KMS-11 (cell line): ENCODE measurements at regions not wholly inside any gene's neighbourhood (a gene's known extent, or its start where the extent isn't known, plus 50 kb on each side); places are given as distances from the start of the nearest gene placed in this dataset.

Experiments used
- H2AFZ ChIP-seq: fragments of 200-600 bp; sonication (generic); 2 replicates; pipeline ENCODE4 v1.6.1; 2016; ENCODE audit warnings: antibody characterized with exemption, mixed run types, low read depth
- H3K27ac ChIP-seq: fragments of 200-600 bp; sonication (generic); 2 replicates; pipeline ENCODE4 v1.6.1; 2016; ENCODE audit warnings: mild to moderate bottlenecking, mixed run types
- H3K27me3 ChIP-seq: fragments of 200-600 bp; sonication (generic); 2 replicates; pipeline ENCODE4 v1.6.1; 2017; ENCODE audit warnings: mild to moderate bottlenecking, low read depth, mixed run types, moderate library complexity; ENCODE audit not compliant: insufficient read depth
- H3K36me3 ChIP-seq: fragments of 200-600 bp; sonication (generic); 2 replicates; pipeline ENCODE4 v1.6.1; 2017; ENCODE audit warnings: mild to moderate bottlenecking, mixed run types; ENCODE audit not compliant: insufficient read depth
- H3K4me1 ChIP-seq: fragments of 200-600 bp; sonication (generic); 2 replicates; pipeline ENCODE4 v1.6.1; 2016; ENCODE audit warnings: mild to moderate bottlenecking, low read depth, mixed run types; ENCODE audit not compliant: poor library complexity, severe bottlenecking
- H3K4me2 ChIP-seq: fragments of 200-600 bp; sonication (generic); 2 replicates; pipeline ENCODE4 v1.7.0; 2016; ENCODE audit warnings: mild to moderate bottlenecking, mixed run types
- H3K4me3 ChIP-seq: fragments of 200-600 bp; sonication (generic); IDR thresholded peaks from 2 replicates; pipeline ENCODE4 v1.6.1; 2017; ENCODE audit warnings: low read depth, low read length, mixed read lengths; ENCODE audit not compliant: insufficient read depth
- H3K79me2 ChIP-seq: fragments of 200-600 bp; sonication (generic); 2 replicates; pipeline ENCODE4 v1.6.1; 2016; ENCODE audit warnings: low read depth, mixed run types; ENCODE audit not compliant: insufficient read depth
- H3K9ac ChIP-seq: fragments of 200-600 bp; sonication (generic); 2 replicates; pipeline ENCODE4 v1.6.1; 2016; ENCODE audit warnings: mild to moderate bottlenecking, mixed run types
- H4K20me1 ChIP-seq: fragments of 200-600 bp; sonication (generic); 2 replicates; pipeline ENCODE4 v1.6.1; 2016; ENCODE audit warnings: mild to moderate bottlenecking, mixed run types; ENCODE audit not compliant: insufficient read depth
- TF ChIP-seq, protein P1 (sequence below): fragments of 200-600 bp; sonication (generic); conservative IDR thresholded peaks from 2 replicates; pipeline ENCODE4 v1.6.1; 2017; ENCODE audit warnings: low read depth, mild to moderate bottlenecking, antibody characterized with exemption, low read length, moderate library complexity, mixed read lengths

- Histone ChIP-seq H3K4me3 (no peak overlapping the region), H3K27me3 (no peaks in the 10 kb centered on the region), H3K4me1 (no peaks in the 10 kb centered on the region), H3K36me3 (no peaks in the 10 kb centered on the region), H3K4me2 (no peak overlapping the region), H2AFZ (no peak overlapping the region), H4K20me1 (no peaks in the 10 kb centered on the region), H3K9ac (no peak overlapping the region), H3K27ac (no peak overlapping the region), H3K79me2 (no peaks in the 10 kb centered on the region)
- TF ChIP-seq, protein P1, sequence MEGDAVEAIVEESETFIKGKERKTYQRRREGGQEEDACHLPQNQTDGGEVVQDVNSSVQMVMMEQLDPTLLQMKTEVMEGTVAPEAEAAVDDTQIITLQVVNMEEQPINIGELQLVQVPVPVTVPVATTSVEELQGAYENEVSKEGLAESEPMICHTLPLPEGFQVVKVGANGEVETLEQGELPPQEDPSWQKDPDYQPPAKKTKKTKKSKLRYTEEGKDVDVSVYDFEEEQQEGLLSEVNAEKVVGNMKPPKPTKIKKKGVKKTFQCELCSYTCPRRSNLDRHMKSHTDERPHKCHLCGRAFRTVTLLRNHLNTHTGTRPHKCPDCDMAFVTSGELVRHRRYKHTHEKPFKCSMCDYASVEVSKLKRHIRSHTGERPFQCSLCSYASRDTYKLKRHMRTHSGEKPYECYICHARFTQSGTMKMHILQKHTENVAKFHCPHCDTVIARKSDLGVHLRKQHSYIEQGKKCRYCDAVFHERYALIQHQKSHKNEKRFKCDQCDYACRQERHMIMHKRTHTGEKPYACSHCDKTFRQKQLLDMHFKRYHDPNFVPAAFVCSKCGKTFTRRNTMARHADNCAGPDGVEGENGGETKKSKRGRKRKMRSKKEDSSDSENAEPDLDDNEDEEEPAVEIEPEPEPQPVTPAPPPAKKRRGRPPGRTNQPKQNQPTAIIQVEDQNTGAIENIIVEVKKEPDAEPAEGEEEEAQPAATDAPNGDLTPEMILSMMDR = no peak
Observed at GRCh38 chr2:187208199-187208785, 239.8 kb downstream of the CALCRL start.

DNA sequence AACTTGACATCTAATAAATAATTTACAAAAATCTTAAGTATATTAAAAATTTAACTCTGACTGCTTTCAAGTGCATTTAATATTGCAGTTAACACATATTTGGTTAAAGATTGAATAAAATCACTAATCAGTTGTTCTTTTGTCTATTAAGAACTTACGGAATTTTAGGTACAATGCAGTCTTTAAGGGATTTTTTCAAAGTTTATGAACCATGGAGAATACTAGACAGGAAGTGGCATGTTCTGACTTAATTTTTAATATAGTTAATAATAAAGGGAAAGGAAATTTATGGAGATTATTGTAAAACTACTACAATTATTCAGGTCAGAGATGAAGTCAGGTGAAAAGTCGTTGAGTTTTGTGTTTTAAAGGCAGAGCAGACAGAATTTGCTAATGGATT, 240.9 kb downstream of the CALCRL start:
- TF ChIP-seq, protein P1 = no peak
- no peaks in the 10 kb centered on the region for H4K20me1 ChIP-seq
- H3K27me3 ChIP-seq = no peaks in the 10 kb centered on the region
- H3K4me1 ChIP-seq = no peaks in the 10 kb centered on the region
- H2AFZ ChIP-seq = no peak overlapping the region
- H3K27ac ChIP-seq = no peak overlapping the region
- H3K36me3 ChIP-seq = no peaks in the 10 kb centered on the region
- H3K79me2 ChIP-seq = no peaks in the 10 kb centered on the region
- H3K9ac ChIP-seq = no peak overlapping the region
- no peak overlapping the region for H3K4me2 ChIP-seq
- H3K4me3 ChIP-seq = no peak overlapping the region

GRCh38 chr2:187206471-187206870, 241.6 kb downstream of the CALCRL start:
- no peak overlapping the region for H3K4me2 ChIP-seq
- H3K79me2 ChIP-seq = no peaks in the 10 kb centered on the region
- H3K27me3 ChIP-seq = no peaks in the 10 kb centered on the region
- no peak overlapping the region for H3K27ac ChIP-seq
- no peak overlapping the region for H3K9ac ChIP-seq
- no peak overlapping the region for H3K4me3 ChIP-seq
- TF ChIP-seq, protein P1 = no peak
- H4K20me1 ChIP-seq = no peaks in the 10 kb centered on the region
- H3K4me1 ChIP-seq = no peaks in the 10 kb centered on the region
- no peak overlapping the region for H2AFZ ChIP-seq
- no peaks in the 10 kb centered on the region for H3K36me3 ChIP-seq

GRCh38 chr2:187206071-187206470, 242.0 kb downstream of the CALCRL start:
- Histone ChIP-seq H3K9ac (no peak overlapping the region), H3K4me2 (no peak overlapping the region), H4K20me1 (no peaks in the 10 kb centered on the region), H3K27ac (no peak overlapping the region), H3K4me3 (no peak overlapping the region), H2AFZ (no peak overlapping the region), H3K4me1 (no peaks in the 10 kb centered on the region), H3K79me2 (no peaks in the 10 kb centered on the region), H3K36me3 (no peaks in the 10 kb centered on the region), H3K27me3 (no peaks in the 10 kb centered on the region)
- TF ChIP-seq, protein P1 = no peak
